CD14-positive monocyte (primary cell): ENCODE measurements at regions not wholly inside any gene's neighbourhood (a gene's known extent, or its start where the extent isn't known, plus 50 kb on each side); places are given as distances from the start of the nearest gene placed in this dataset.

Source experiments
- DNase-seq, 3 donors: peaks; one replicate each; pipeline ENCODE4 v3.0.0-alpha.2; 2011 to 2022
- H2AFZ ChIP-seq: 2 replicates; pipeline ENCODE4 v1.6.0; 2012; ENCODE audit warnings: mild to moderate bottlenecking, low read depth, low read length, inconsistent platforms; ENCODE audit not compliant: insufficient read depth, poor library complexity, severe bottlenecking
- H3K27ac ChIP-seq, 2 donors: 1 replicate in 1 of 2; 2 replicates in 1 of 2; pipeline ENCODE4 v1.5.1; 2012 to 2013; ENCODE audit warnings: low read length in 2 of 2, control low read depth in 1 of 2, inconsistent platforms in 1 of 2, low read depth in 1 of 2, mild to moderate bottlenecking in 1 of 2
- H3K27me3 ChIP-seq, 2 donors: one replicate each; pipeline versions ENCODE4 v1.6.0 to v1.6.1; 2011 to 2013; ENCODE audit warnings: low read length in 2 of 2; ENCODE audit not compliant: control insufficient read depth in 2 of 2, insufficient read depth in 2 of 2
- H3K36me3 ChIP-seq, 2 donors: replicated peaks in 1 of 2; 1 replicate in 1 of 2; 2 replicates in 1 of 2; pipeline versions ENCODE4 v1.5.1 to v1.6.1; 2012 to 2013; ENCODE audit warnings: low read length in 2 of 2, control low read depth in 1 of 2, inconsistent platforms in 1 of 2, mild to moderate bottlenecking in 1 of 2; ENCODE audit not compliant: insufficient read depth in 2 of 2, control insufficient read depth in 1 of 2
- H3K4me1 ChIP-seq, 2 donors: 1 replicate in 1 of 2; 2 replicates in 1 of 2; pipeline versions ENCODE4 v1.5.1 to v1.6.1; 2012 to 2013; ENCODE audit warnings: low read length in 2 of 2, control low read depth in 1 of 2, inconsistent platforms in 1 of 2, mild to moderate bottlenecking in 1 of 2, moderate library complexity in 1 of 2; ENCODE audit not compliant: insufficient read depth in 2 of 2, control insufficient read depth in 1 of 2
- H3K4me2 ChIP-seq: replicated peaks from 2 replicates; pipeline ENCODE3; 2012; ENCODE audit warnings: low read length, moderate library complexity, mild to moderate bottlenecking; ENCODE audit not compliant: poor library complexity, severe bottlenecking; ENCODE audit errors: extremely low read depth
- H3K4me3 ChIP-seq, 3 experiments: fragments of 200-600 bp in 1 of 3; sonication (generic) in 1 of 3; replicated peaks in 1 of 3; 1 replicate in 2 of 3; 2 replicates in 1 of 3; pipeline ENCODE4 v1.5.1; 2011 to 2013; ENCODE audit warnings: low read length in 3 of 3, mild to moderate bottlenecking in 3 of 3, control low read depth in 2 of 3, low read depth in 2 of 3, inconsistent platforms in 1 of 3, moderate library complexity in 1 of 3
- H3K79me2 ChIP-seq: 2 replicates; pipeline ENCODE4 v1.6.0; 2012; ENCODE audit warnings: mild to moderate bottlenecking, control low read depth, inconsistent platforms, low read length, moderate library complexity; ENCODE audit not compliant: insufficient read depth
- H3K9ac ChIP-seq: 2 replicates; pipeline ENCODE4 v1.6.0; 2017; ENCODE audit warnings: low read length, mild to moderate bottlenecking; ENCODE audit not compliant: insufficient read depth, poor library complexity, severe bottlenecking
- H3K9me3 ChIP-seq, 2 donors: replicated peaks in 1 of 2; 1 replicate in 1 of 2; 2 replicates in 1 of 2; pipeline versions ENCODE4 v1.5.1 to v1.6.1; 2012 to 2013; ENCODE audit warnings: low read length in 2 of 2, control low read depth in 1 of 2; ENCODE audit not compliant: control insufficient read depth in 1 of 2, insufficient read depth in 1 of 2
- H4K20me1 ChIP-seq: 2 replicates; pipeline ENCODE4 v1.6.0; 2012; ENCODE audit warnings: mild to moderate bottlenecking, low read length, control low read depth, moderate library complexity; ENCODE audit not compliant: insufficient read depth
- H3K27ac Mint-ChIP-seq, 7 donors: one replicate each; pipeline ENCODE4 v1.8.0; 2020; ENCODE audit warnings: mild to moderate bottlenecking in 7 of 7, mixed read lengths in 7 of 7, moderate library complexity in 6 of 7, inconsistent platforms in 2 of 7
- H3K27me3 Mint-ChIP-seq, 3 donors: one replicate each; pipeline ENCODE4 v1.8.0; 2021 to 2022; ENCODE audit warnings: low read depth in 3 of 3, mild to moderate bottlenecking in 3 of 3, mixed read lengths in 3 of 3, moderate library complexity in 3 of 3, inconsistent platforms in 1 of 3
- H3K36me3 Mint-ChIP-seq, 2 donors: one replicate each; pipeline ENCODE4 v1.8.0; 2020; ENCODE audit warnings: mixed read lengths in 2 of 2, inconsistent platforms in 1 of 2, mild to moderate bottlenecking in 1 of 2
- H3K4me1 Mint-ChIP-seq: one replicate; pipeline ENCODE4 v1.8.0; 2020; ENCODE audit warnings: mild to moderate bottlenecking, mixed read lengths
- H3K4me3 Mint-ChIP-seq, 2 donors: one replicate each; pipeline ENCODE4 v1.8.0; 2020; ENCODE audit warnings: mild to moderate bottlenecking in 2 of 2, mixed read lengths in 2 of 2, moderate library complexity in 1 of 2
- H3K9me3 Mint-ChIP-seq, 7 donors: one replicate each; pipeline ENCODE4 v1.8.0; 2020 to 2022; ENCODE audit warnings: mixed read lengths in 7 of 7, mild to moderate bottlenecking in 6 of 7, moderate library complexity in 6 of 7, inconsistent platforms in 2 of 7
- WGBS: methylation state at CpG from one replicate; pipeline ENCODE4 v1.1.5; 2013; ENCODE audit warnings: missing lambda C conversion rate; ENCODE audit not compliant: insufficient coverage; 5-methylcytosine and 5-hydroxymethylcytosine counted together
- intact Hi-C, 2 donors: fragments of 100-400 bp; cut with micrococcal nuclease; formaldehyde crosslinking; loops; one replicate each; pipeline versions ENCODE4 v1.15.0 to v1.15.1; 2023
- TF ChIP-seq, protein P1 (sequence below): fragments of 200-600 bp; IDR thresholded peaks from one replicate; pipeline ENCODE4 v1.8.0; 2022; ENCODE audit warnings: antibody characterized with exemption, mild to moderate bottlenecking

DNA sequence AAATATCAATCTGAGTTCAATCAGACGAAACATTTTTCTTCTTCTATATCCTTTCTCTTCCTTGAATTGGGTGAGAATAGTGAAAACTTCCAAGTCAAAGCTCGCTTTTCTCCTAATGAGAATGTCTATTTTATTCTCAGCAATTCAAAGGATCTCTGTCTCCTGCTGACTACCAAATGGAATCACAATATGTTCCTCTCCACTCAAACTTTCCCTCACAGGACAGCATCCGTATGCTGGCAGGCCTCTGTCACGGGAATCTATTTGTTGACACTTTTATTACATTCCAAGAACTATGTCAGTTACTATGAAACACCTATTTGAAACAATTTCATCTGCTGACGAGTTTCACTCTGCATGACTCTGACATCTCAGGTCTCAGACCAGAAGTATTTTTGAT, 1196.6 kb downstream of the CDH11 start:
- Histone ChIP-seq H4K20me1 (no peaks in the 10 kb centered on the region), H3K79me2 (no peaks in the 10 kb centered on the region), H3K4me3 (no peak overlapping the region), H3K36me3 (no peaks in the 10 kb centered on the region), H3K27me3 (no peaks in the 10 kb centered on the region), H2AFZ (no peak overlapping the region), H3K9ac (no peak overlapping the region), H3K27ac (no peak overlapping the region), H3K4me1 (no peaks in the 10 kb centered on the region), H3K4me2 (no peak overlapping the region), H3K9me3 (no peaks in the 10 kb centered on the region)
- H3K27me3 Mint-ChIP-seq, result no peaks in the 10 kb centered on the region
- WGBS, result 75% methylated on average over 1 of the region's 5 CpGs
- intact Hi-C loops, result no loop called here
- H3K9me3 Mint-ChIP-seq, result no peaks in the 10 kb centered on the region
- TF ChIP-seq, protein P1, sequence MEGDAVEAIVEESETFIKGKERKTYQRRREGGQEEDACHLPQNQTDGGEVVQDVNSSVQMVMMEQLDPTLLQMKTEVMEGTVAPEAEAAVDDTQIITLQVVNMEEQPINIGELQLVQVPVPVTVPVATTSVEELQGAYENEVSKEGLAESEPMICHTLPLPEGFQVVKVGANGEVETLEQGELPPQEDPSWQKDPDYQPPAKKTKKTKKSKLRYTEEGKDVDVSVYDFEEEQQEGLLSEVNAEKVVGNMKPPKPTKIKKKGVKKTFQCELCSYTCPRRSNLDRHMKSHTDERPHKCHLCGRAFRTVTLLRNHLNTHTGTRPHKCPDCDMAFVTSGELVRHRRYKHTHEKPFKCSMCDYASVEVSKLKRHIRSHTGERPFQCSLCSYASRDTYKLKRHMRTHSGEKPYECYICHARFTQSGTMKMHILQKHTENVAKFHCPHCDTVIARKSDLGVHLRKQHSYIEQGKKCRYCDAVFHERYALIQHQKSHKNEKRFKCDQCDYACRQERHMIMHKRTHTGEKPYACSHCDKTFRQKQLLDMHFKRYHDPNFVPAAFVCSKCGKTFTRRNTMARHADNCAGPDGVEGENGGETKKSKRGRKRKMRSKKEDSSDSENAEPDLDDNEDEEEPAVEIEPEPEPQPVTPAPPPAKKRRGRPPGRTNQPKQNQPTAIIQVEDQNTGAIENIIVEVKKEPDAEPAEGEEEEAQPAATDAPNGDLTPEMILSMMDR, result no peak
- no peak for DNase-seq
- H3K4me1 Mint-ChIP-seq, result no peaks in the 10 kb centered on the region
- H3K27ac Mint-ChIP-seq, result no peak overlapping the region
- no peaks in the 10 kb centered on the region for H3K36me3 Mint-ChIP-seq
- no peak overlapping the region for H3K4me3 Mint-ChIP-seq

DNA sequence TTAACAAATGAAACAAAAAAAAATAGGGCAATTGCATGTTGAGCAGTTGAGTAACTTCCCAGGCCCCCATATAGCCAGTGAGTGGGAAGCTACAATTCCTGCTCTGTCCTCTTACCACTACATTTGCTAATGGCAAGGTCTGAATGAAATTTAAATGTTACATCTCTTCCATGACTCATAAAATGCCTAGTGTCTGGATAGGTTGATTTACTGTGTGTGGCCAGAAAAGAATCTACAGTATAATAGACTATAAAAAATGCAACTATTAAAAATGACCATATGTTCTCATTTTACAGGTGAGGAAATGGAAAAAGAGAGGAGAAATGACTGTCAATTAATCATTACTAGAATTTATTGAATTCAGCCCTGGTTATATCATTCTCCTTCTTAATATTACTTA, 1199.3 kb downstream of the CDH11 start:
- H3K27me3 ChIP-seq, result no peaks in the 10 kb centered on the region
- no peak overlapping the region for H3K9ac ChIP-seq
- H3K36me3 ChIP-seq, result no peaks in the 10 kb centered on the region
- H3K4me2 ChIP-seq, result no peak overlapping the region
- H3K27ac Mint-ChIP-seq, result no peak overlapping the region
- H3K36me3 Mint-ChIP-seq, result no peaks in the 10 kb centered on the region
- no peak overlapping the region for H3K4me3 ChIP-seq
- no peak overlapping the region for H2AFZ ChIP-seq
- intact Hi-C loops, result no loop called here
- DNase-seq, result no peak
- H3K4me1 Mint-ChIP-seq, result no peaks in the 10 kb centered on the region
- peaks cover 0 to 8% of the 10 kb centered on the region in 2 donors for H3K9me3 ChIP-seq
- TF ChIP-seq, protein P1, result no peak
- H3K27ac ChIP-seq, result no peak overlapping the region
- no peaks in the 10 kb centered on the region for H4K20me1 ChIP-seq
- H3K4me1 ChIP-seq, result no peaks in the 10 kb centered on the region
- no peak overlapping the region for H3K4me3 Mint-ChIP-seq
- no peaks in the 10 kb centered on the region for H3K79me2 ChIP-seq
- H3K27me3 Mint-ChIP-seq, result no peaks in the 10 kb centered on the region
- peaks cover 0 to 8% (median 3%) of the 10 kb centered on the region in 7 donors for H3K9me3 Mint-ChIP-seq
